SU-DHL-6 (cell line): ENCODE measurements at regions not wholly inside any gene's neighbourhood (a gene's known extent, or its start where the extent isn't known, plus 50 kb on each side); places are given as distances from the start of the nearest gene placed in this dataset.

Source experiments
- H2AFZ ChIP-seq: fragments of 200-600 bp; sonication (generic); 2 replicates; pipeline ENCODE4 v1.6.1; 2014; ENCODE audit warnings: low read depth, mild to moderate bottlenecking, moderate library complexity, mixed read lengths, antibody characterized with exemption, low read length; ENCODE audit not compliant: severe bottlenecking
- H3F3A ChIP-seq: fragments of 200-600 bp; shearing (Covaris generic); 2 replicates; pipeline ENCODE4 v1.6.0; 2016; ENCODE audit warnings: antibody characterized with exemption, mild to moderate bottlenecking; ENCODE audit not compliant: insufficient read depth
- H3K27ac ChIP-seq: fragments of 200-600 bp; sonication (generic); 2 replicates; pipeline ENCODE4 v1.5.1; 2016; ENCODE audit warnings: low read depth, mild to moderate bottlenecking, low read length, moderate library complexity, mixed read lengths
- H3K27me3 ChIP-seq: fragments of 200-600 bp; sonication (generic), shearing (Covaris generic); 2 replicates; pipeline ENCODE4 v1.6.0; 2014; ENCODE audit warnings: mild to moderate bottlenecking, low read length
- H3K36me3 ChIP-seq: fragments of 200-600 bp; sonication (generic); 2 replicates; pipeline ENCODE4 v1.6.1; 2014; ENCODE audit warnings: mild to moderate bottlenecking, low read length, mixed read lengths
- H3K4me2 ChIP-seq: fragments of 300-600, 200-600 bp; shearing (Covaris generic), sonication (generic); 2 replicates; pipeline ENCODE4 v1.6.0; 2014; ENCODE audit warnings: low read length, low read depth, mild to moderate bottlenecking; ENCODE audit not compliant: poor library complexity, severe bottlenecking
- H3K4me3 ChIP-seq: fragments of 200-600 bp; sonication (generic); 2 replicates; pipeline ENCODE4 v1.5.1; 2014; ENCODE audit warnings: antibody characterized with exemption, low read length, mild to moderate bottlenecking, mixed read lengths; ENCODE audit not compliant: insufficient read depth, poor library complexity, severe bottlenecking
- H3K79me2 ChIP-seq: fragments of 200-600 bp; sonication (generic); 2 replicates; pipeline ENCODE4 v1.6.1; 2014; ENCODE audit warnings: mild to moderate bottlenecking, low read length, moderate library complexity; ENCODE audit not compliant: insufficient read depth
- H3K9ac ChIP-seq: fragments of 200-600 bp; sonication (generic); 2 replicates; pipeline ENCODE4 v1.7.0; 2014; ENCODE audit warnings: mild to moderate bottlenecking, low read length
- H3K9me2 ChIP-seq: fragments of 200-600 bp; sonication (generic); replicated peaks from 2 replicates; pipeline ENCODE4 v1.6.1; 2014; ENCODE audit warnings: low read length; ENCODE audit not compliant: insufficient read depth
- H3K9me3 ChIP-seq: fragments of 200-600 bp; sonication (generic); 2 replicates; pipeline ENCODE4 v1.6.1; 2014; ENCODE audit warnings: low read length, mixed read lengths; ENCODE audit not compliant: insufficient read depth
- H4K20me1 ChIP-seq: fragments of 200-600 bp; sonication (generic); 2 replicates; pipeline ENCODE4 v1.6.1; 2014; ENCODE audit warnings: low read depth, mild to moderate bottlenecking, antibody characterized with exemption, low read length, moderate library complexity, mixed read lengths
- CTCF ChIP-seq: fragments of 200-600 bp; sonication (generic); IDR thresholded peaks from one replicate; pipeline ENCODE4 v1.5.1; 2017; ENCODE audit warnings: antibody characterized with exemption, mild to moderate bottlenecking, low read length, moderate library complexity; ENCODE audit not compliant: insufficient read depth, poor library complexity, severe bottlenecking
- EZH2phosphoT487 ChIP-seq: fragments of 200-600 bp; sonication (generic), shearing (Covaris generic); conservative IDR thresholded peaks from 2 replicates; pipeline ENCODE4 v1.6.1; 2018; ENCODE audit warnings: mild to moderate bottlenecking, antibody characterized with exemption, low read length, moderate library complexity, mixed read lengths

GRCh38 chr11:123246749-123247495 lies 51.9 kb upstream of the CLMP start:
- Histone ChIP-seq H3F3A (no peaks in the 10 kb centered on the region), H3K9me2 (no peaks in the 10 kb centered on the region), H3K36me3 (no peaks in the 10 kb centered on the region), H3K9me3 (no peaks in the 10 kb centered on the region), H4K20me1 (no peaks in the 10 kb centered on the region), H3K27me3 (no peaks in the 10 kb centered on the region), H3K79me2 (no peaks in the 10 kb centered on the region), H3K4me2 (no peak overlapping the region), H2AFZ (no peak overlapping the region), H3K9ac (no peak overlapping the region), H3K4me3 (no peak overlapping the region), H3K27ac (no peak overlapping the region)
- TF ChIP-seq EZH2phosphoT487 (no peak), CTCF (peak; percentile 79)

- Histone ChIP-seq H3K79me2 (no peaks in the 10 kb centered on the region), H3K36me3 (no peaks in the 10 kb centered on the region), H3K27ac (no peak overlapping the region), H3K9me2 (no peaks in the 10 kb centered on the region), H3K27me3 (no peaks in the 10 kb centered on the region), H2AFZ (no peak overlapping the region), H3K9me3 (no peaks in the 10 kb centered on the region), H3K9ac (no peak overlapping the region), H4K20me1 (no peaks in the 10 kb centered on the region), H3K4me2 (no peak overlapping the region), H3F3A (no peaks in the 10 kb centered on the region), H3K4me3 (no peak overlapping the region)
- TF ChIP-seq EZH2phosphoT487 (no peak), CTCF (no peak)
Observed at GRCh38 chr11:123245567-123245966, 50.5 kb upstream of the CLMP start.
